ENCODE measurements at regions not wholly inside any gene's neighbourhood (a gene's known extent, or its start where the extent isn't known, plus 50 kb on each side); places are given as distances from the start of the nearest gene placed in this dataset.

- Histone ChIP-seq H4K20me1 (ENCODE audit: control insufficient read depth, insufficient read depth) (no peaks in the 10 kb centered on the region), H3K79me2 (ENCODE audit: control insufficient read depth, insufficient read depth, low read length) (no peaks in the 10 kb centered on the region), H3K9me3 (replicated peaks; ENCODE audit: control insufficient read depth, insufficient read depth, low read length) (no peaks in the 10 kb centered on the region), H3K27ac (ENCODE audit: control insufficient read depth, insufficient read depth) (no peak overlapping the region), H3K4me3 (no peak overlapping the region), H3K4me2 (ENCODE audit: control insufficient read depth, insufficient read depth) (no peak overlapping the region), H3K4me1 (ENCODE audit: control insufficient read depth, insufficient read depth, low read length) (no peaks in the 10 kb centered on the region), H3K9ac (ENCODE audit: control insufficient read depth, insufficient read depth, low read length) (no peak overlapping the region), H2AFZ (ENCODE audit: control insufficient read depth, low read depth, low read length) (no peak overlapping the region), H3K36me3 (ENCODE audit: control insufficient read depth in 2 of 2, insufficient read depth in 2 of 2, low read length in 1 of 2) (no peaks in the 10 kb centered on the region), H3K27me3 (replicated peaks in 1 of 2; ENCODE audit: control insufficient read depth in 2 of 2, insufficient read depth in 2 of 2, low read length in 1 of 2) (no peaks in the 10 kb centered on the region; a peak in 2 of 4 replicates)
- intact Hi-C loops (cut with micrococcal nuclease; ENCODE audit: unreplicated experiment) (no loop called here), in situ Hi-C loops (cut with MboI) (no loop called here)
- ATAC-seq (no peak), FAIRE-seq (no peak), DNase-seq (ENCODE audit: low read depth, low spot score) (no peak)
- ChIA-PET CTCF (no interaction called here), SMC1A (ENCODE audit: uncharacterized antibody, unreplicated experiment) (no interaction called here), POLR2A (interaction anchor here (0.6 kb wide), 1 partner anchor 56 kb away, joined by 4 read pairs; no protein-coding TSS in a partner anchor), RAD21 (ENCODE audit: unreplicated experiment) (no interaction called here)
- TF ChIP-seq RELA (IDR thresholded peaks at IDR 0.05; ENCODE audit: borderline replicate concordance, partially characterized antibody), result no peak
- no peak for TF ChIP-seq SMAD5 (IDR thresholded peaks at IDR 0.05; ENCODE audit: low read depth)
- TF ChIP-seq SMARCA5 (IDR thresholded peaks at IDR 0.05), result no peak
- no peak for TF ChIP-seq CBFB (IDR thresholded peaks at IDR 0.05; ENCODE audit: low read depth)
- TF ChIP-seq HDGF (IDR thresholded peaks at IDR 0.05), result no peak
- TF ChIP-seq IRF3 (IDR thresholded peaks at IDR 0.05), result no peak
- BruUV-seq (replicated peaks), result no TSS peak
Measured at GRCh38 chr3:184486614-184487013, 75.0 kb upstream of the EPHB3 start.

- CTCF ChIA-PET, result interaction anchor here (1.2 kb wide), 1 partner anchor 12 kb away, joined by 4 read pairs; no protein-coding TSS in a partner anchor
- in situ Hi-C loops (cut with MboI), result no loop called here
- DNase-seq (ENCODE audit: low read depth, low spot score), result no peak
- Histone ChIP-seq H2AFZ (ENCODE audit: control insufficient read depth, low read depth, low read length) (no peak overlapping the region), H3K36me3 (ENCODE audit: control insufficient read depth in 2 of 2, insufficient read depth in 2 of 2, low read length in 1 of 2) (no peaks in the 10 kb centered on the region), H3K4me2 (ENCODE audit: control insufficient read depth, insufficient read depth) (no peak overlapping the region), H3K9ac (ENCODE audit: control insufficient read depth, insufficient read depth, low read length) (no peak overlapping the region), H3K27me3 (replicated peaks in 1 of 2; ENCODE audit: control insufficient read depth in 2 of 2, insufficient read depth in 2 of 2, low read length in 1 of 2) (peaks cover 0 to under 1% of the 10 kb centered on the region in 2 experiments; a peak in 3 of 4 replicates), H3K79me2 (ENCODE audit: control insufficient read depth, insufficient read depth, low read length) (no peaks in the 10 kb centered on the region), H3K4me3 (no peak overlapping the region), H3K9me3 (replicated peaks; ENCODE audit: control insufficient read depth, insufficient read depth, low read length) (no peaks in the 10 kb centered on the region), H4K20me1 (ENCODE audit: control insufficient read depth, insufficient read depth) (no peaks in the 10 kb centered on the region), H3K27ac (ENCODE audit: control insufficient read depth, insufficient read depth) (no peak overlapping the region), H3K4me1 (ENCODE audit: control insufficient read depth, insufficient read depth, low read length) (no peaks in the 10 kb centered on the region)
- FAIRE-seq, result no peak
- SMC1A ChIA-PET (ENCODE audit: uncharacterized antibody, unreplicated experiment), result no interaction called here
- no TSS peak for BruUV-seq (replicated peaks)
- 61% methylated on average over 6 of the region's 6 CpGs for WGBS (ENCODE audit: insufficient coverage, insufficient replicate concordance, low lambda C conversion rate, missing lambda C conversion rate)
- POLR2A ChIA-PET, result no interaction called here
- intact Hi-C loops (cut with micrococcal nuclease; ENCODE audit: unreplicated experiment), result no loop called here
- ATAC-seq, result no peak
- RAD21 ChIA-PET (ENCODE audit: unreplicated experiment), result no interaction called here
- TF ChIP-seq CHD2 (IDR thresholded peaks at IDR 0.05; ENCODE audit: borderline replicate concordance, low read depth, low read length), result no peak
- no peak for TF ChIP-seq RAD21 (IDR thresholded peaks at IDR 0.05; ENCODE audit: insufficient read depth, low read depth, low read length)
- TF ChIP-seq CHD1 (IDR thresholded peaks at IDR 0.05; ENCODE audit: low read depth, low read length), result no peak
- TF ChIP-seq MTA2 (IDR thresholded peaks at IDR 0.05; ENCODE audit: low read depth), result no peak
- no peak for TF ChIP-seq BRCA1 (IDR thresholded peaks at IDR 0.05; ENCODE audit: low read depth, low read length)
- TF ChIP-seq JUND (IDR thresholded peaks at IDR 0.05; ENCODE audit: low read depth, low read length), result no peak
Measured at GRCh38 chr3:184488577-184488976, 73.0 kb upstream of the EPHB3 start.
